GM19395 (cell line): ENCODE measurements at regions not wholly inside any gene's neighbourhood (a gene's known extent, or its start where the extent isn't known, plus 50 kb on each side); places are given as distances from the start of the nearest gene placed in this dataset.
"Not testable (repeated sequence)": the region's sequence is repeated elsewhere in the genome, so short reads cannot be mapped to it uniquely, and the experiment has no call there.

ENCODE experiments used
- ATAC-seq: cut with Tn5 transposase; IDR thresholded peaks from one replicate; pipeline ENCODE4 v1.9.1; 2021; ENCODE audit warnings: mild to moderate bottlenecking, moderate library complexity; ENCODE audit not compliant: unreplicated experiment

DNA sequence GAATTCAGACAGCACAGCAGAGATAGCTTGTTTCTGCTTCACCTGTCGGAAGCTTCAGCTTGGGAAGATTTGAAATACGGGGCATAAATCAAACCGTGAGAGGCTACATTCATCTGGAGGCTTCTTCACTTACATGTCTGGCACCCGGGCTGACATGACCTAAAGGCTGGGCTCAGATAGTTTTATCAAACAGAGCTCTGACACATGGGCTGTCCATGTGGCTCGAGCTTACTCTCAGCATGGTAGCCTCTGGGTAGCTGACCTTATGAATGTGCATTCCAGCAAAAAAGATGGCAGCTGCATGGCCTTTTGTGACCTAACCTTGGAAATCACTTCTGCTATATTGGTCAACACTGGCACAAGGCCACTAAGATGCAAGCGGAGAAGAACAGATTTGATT is 414.5 kb downstream of the NDFIP2 start:
- no peak for ATAC-seq

DNA sequence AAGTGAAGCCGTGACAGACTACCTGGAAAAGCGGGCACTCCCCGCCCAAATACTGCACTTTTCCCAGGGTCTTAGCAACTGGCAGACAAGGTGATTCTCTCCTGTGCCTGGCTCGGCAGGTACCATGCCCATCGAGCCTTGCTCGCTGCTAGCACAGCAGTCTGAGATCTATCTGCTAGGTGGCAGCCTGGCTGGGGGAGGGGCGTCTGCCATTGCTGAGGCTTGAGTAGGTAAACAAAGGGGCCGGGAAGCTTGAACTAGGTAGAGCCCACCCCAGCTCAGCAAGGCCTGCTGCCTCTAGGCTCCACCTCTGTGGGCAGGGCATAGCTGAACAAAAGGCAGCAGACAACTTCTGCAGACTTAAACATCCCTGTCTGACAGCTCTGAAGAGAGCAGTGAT is 406.3 kb downstream of the NDFIP2 start:
- not testable (repeated sequence) for ATAC-seq

DNA sequence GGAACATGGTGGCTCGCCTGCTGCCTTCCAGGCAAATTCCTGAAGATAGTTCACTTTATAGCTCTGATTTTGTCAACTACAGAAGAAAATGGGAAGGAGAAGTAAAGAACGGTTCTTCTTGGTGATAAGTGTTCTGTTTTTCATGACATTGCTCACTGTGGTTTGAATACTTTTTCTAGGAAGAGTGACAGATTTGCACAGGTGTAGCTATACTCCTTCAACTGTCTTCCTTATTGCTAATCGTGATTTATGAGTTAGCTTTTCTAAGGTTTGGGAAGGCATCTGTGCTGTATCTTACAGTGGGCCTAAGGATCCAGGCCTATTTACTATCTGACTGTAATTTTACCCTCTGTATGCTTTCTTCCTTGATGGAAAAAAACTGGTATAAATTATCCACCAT is 405.6 kb downstream of the NDFIP2 start:
- ATAC-seq = no peak

DNA sequence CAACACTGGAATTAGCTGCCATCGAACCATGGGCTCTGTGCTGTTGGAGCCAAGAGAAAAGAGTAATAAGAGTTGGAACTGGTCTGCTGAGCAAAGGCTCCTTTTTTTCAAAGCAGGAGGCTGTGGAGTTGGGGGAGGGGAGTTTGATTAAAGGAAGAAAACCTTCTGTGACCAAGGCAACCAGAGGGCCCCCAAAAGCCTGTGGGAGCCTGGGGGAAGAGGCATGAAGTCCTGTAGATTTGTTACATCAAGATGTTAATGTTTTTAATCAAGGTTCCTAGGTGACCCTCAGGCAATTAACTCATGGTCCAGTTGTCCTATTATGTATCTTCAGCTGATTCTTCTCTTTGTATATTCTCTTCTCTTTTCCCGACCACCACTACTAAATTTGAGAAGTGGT is 403.9 kb downstream of the NDFIP2 start:
- ATAC-seq = no peak

DNA sequence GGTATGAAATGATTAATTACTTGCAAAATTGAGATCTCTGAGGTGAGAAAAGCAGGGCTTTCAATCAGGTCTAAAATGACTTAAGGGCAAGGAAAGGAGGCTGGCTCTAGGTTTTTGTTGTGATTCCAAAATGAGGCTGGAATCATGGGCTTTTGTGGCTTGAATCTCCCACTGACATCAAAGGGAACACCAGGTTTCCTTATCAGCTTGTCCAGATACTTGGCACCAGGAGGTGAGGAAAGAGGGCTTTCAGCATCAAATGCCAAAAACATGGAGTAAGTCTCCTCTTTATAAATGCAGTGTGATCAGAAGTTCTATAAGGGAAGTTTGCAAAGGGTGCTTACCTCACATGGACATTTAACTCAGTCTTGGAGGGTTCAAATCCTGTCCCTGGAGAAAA is 402.3 kb downstream of the NDFIP2 start:
- ATAC-seq = no peak

DNA sequence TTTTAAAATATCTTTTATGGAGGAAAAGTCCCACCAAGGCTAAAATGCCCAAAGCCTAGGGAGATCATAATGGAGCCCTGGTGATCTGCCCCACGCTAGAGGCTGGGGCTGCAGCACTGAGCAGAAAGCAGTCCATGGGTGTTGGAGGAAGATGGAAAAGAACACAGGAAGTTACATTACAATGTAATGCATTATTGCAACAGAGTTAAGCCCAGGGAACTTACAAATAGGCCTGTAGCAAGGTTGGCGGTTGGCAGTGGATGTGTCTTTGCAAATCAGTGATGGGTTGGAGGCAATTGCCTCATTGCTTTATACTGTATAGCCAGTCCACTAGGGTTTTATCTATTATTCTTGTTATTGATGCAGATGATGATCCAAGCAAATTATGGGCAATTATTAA is 399.9 kb downstream of the NDFIP2 start:
- no peak for ATAC-seq

DNA sequence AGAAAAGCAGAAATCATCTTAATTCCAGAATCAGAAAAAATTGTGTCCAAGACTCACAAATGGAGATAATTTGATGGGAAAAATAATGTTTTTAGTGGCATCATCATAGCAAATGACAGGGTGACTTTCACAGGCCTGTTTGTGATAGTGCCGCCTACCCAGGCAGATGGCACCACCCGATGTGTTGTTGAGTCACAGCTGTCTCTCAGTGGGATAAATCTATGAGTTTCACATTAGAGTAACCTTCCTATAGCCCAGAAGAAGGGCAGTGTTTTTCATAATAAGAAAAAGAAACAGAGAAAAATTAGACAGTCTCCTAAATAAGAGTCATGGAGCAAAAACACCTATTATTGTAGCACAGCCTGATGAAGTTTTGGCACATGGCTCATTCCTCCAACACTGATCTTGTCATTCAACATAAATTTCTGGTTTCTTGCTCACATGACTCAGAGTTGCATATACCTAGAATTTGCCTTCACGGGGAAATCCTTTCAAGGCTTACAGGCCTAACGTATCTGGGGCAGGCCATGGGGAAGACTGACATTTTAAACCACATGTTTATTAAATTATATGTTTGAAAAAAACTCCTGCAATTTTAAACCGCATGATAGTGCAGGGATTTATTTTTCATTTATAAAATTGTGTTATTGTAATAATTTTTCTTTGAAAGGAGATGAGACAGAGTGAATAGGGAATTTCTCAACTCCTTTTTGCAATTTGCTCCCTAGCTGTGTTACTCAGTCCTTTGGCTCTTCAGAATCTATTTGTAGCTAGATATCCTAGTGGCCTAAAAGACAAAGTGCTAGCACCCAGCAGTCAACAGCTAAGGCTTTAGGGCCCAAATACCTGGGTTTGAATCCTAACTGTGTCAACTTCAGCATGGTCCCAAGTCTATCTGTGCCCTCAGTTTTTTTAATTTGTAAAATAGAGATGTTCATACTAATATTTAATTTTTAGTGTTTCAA is 393.7 kb downstream of the NDFIP2 start:
- no peak for ATAC-seq

DNA sequence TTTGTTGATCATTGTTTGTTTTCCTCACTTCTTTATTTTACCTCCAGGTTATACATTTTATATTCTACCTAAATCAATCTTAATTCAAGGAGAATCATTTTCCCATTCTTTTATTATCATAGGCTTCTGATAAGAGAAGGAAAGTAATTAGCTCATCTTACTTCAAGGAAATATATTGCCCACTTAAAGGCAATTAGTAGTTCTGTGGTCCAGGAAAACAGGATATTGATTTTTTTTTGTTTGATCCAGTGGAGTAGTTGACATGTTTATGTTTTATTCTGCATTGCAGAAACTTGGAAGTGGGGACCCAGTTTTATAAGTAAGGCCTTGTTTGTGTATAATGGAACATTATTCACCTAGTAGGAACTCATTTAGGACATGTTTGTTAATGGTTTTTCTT is 390.6 kb downstream of the NDFIP2 start:
- ATAC-seq = no peak

DNA sequence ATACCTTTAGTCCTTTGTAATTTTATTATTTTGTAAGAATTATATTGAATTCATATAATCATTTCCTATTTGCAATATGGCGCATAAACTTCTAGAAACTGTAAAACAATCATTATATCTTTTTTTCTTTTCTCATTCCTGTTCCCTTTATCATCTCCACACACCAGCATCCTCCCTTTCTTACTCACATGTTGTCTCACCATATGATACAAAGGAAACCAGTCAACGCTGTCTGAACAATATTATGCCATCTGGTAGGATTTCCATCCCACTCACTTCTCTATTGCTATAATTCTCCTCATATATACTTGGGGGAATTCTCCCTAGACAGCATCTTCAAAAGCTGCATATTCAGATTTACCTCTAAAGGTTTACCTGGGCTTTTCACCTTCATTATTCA is 389.8 kb downstream of the NDFIP2 start:
- no peak for ATAC-seq

DNA sequence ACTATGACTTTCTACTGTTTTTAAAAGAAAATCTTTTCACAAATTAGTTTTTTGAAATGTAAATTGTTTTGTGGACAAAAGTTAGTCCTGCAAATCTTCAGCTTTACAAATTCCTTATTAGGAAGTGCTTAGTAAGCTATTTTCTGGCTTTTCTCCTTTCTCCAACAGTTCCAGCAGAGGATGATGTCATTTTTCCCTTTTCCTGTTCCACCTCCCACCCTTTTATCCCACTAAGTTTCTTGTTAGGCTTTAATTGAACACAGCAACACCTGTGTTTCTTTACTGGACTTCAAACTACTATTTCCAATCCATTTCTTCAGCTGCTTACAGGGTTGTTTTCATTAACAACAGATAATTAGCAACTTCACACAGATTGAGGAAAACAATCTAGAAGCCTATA is 389.2 kb downstream of the NDFIP2 start:
- no peak for ATAC-seq

DNA sequence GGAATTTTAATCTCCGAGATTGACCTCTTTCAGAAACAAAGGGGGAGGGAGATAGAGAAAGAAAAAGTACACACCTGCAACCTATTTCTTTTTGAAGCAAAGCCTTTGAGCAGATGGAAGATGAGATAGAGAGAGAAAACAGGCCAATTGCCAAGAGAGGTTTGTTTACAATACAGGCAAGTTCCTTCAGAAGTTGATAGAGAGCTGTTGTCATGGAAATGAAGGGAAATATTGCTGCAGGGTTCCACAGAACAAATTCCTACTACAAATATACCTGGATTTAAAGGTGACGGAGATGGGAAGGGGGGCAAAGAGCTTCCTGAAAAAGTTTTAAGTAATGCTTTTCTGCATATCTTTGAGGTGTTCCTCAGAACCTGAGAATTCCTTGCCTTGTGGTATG is 388.4 kb downstream of the NDFIP2 start:
- no peak for ATAC-seq

DNA sequence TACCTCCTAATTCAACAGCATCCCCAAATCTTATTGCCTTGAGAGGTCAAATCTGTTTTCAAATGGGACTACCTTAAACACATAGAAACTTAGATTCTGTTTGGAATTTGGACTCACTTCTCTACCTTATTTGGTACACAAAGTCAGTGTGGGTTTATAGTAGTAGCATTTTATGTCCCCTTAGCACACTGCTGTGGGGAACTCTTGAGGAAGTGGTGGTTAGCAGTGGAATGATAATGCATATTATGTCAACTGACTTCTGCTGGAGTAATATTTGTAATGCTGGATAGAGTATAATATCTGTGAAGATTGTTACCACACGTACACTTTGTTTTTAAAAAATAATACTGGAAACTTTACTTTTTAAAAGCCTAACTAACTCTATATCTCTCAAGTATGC is 386.3 kb downstream of the NDFIP2 start:
- ATAC-seq = no peak

DNA sequence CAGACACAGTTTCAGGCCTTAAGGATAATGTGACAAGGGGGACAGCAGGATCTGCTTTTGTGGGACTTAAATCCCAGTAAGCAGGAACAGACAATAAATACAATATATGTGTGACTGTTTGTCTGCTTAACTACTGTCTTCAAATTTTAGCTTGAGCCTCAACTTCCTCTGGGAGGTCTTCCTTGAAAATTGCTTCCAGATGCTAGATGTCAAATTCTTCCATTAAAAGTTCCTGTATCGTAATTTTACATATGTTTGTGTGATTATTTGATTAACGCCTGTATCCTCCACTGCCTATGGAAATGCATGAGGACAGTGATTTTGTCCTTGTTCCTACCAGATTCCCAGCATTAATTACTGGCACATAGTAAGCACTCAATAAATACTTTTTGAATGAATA is 385.5 kb downstream of the NDFIP2 start:
- no peak for ATAC-seq

DNA sequence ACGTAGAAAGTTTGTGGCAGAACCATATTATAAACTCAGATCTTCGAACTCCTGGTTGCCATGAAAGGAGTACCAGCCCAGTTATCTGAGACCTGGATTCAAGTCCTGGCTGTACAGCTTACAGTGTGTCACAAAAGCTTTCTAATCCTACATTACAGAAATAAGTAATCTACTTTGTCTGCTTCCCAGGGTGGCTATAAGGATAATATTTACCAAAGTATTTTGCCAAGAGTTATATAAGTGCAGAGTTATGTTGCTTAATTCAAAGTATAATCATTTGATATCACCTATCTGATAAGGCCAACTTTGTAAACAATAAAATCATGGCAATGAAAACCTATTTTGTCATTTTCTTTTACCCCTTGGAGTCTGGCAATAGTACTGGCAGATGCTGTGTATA is 381.6 kb downstream of the NDFIP2 start:
- no peak for ATAC-seq

DNA sequence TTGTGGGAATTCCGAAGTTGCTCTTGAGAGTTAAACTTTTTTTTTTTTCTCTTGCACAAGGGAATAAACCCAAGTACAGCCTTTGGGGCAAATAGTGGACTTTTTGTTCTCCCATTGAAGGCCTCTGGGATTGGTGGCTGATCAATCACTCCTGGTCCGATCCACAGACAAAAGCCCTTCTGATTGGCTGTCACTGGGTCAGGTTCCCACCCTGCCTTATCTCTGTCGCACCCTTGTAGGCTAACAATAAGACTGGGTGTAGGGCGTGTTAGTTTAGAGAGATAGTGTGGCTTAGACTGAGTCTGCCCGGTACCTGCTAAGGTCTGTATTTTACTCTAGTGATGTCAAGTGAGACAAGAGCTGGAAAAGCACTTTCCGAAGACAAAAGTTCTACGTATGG is 380.8 kb downstream of the NDFIP2 start:
- no peak for ATAC-seq

DNA sequence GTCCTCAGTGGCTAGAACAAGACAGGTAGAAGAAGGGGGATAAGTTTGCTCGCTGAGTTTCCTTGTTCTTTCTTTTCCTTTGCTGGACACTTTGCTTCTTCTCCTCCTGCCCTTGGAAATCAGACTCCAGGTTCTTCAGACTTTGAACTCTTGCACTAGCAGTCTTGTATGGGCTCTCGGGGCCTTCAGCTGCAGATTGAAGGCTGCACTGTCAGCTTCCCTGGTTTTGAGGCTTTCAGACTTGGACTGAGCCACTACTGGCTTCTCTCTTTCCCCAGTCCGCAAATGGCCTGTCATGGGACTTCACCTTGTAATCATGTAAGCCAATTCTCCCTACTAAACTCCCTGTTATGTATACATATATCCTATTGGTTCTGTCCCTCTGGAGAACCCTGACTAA is 379.8 kb downstream of the NDFIP2 start:
- ATAC-seq = no peak

DNA sequence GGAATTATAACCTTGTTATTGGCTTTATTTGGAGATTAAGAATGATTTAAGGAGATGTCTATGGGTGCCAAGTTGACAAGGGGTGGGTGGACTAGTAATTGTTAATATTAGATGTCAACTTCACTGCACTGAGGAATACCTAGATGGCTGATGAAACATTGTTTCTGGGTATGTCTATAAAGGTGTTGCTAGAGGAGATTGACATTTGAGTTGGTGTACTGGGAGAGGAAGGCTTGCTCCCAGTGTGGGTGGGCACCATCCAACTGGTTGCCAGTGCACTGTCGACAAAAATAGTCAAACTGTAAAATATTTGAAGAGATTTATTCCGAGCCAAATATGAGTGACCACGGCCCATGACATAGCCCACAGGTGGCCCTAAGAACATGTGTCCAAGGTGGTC is 378.8 kb downstream of the NDFIP2 start:
- ATAC-seq = no peak

DNA sequence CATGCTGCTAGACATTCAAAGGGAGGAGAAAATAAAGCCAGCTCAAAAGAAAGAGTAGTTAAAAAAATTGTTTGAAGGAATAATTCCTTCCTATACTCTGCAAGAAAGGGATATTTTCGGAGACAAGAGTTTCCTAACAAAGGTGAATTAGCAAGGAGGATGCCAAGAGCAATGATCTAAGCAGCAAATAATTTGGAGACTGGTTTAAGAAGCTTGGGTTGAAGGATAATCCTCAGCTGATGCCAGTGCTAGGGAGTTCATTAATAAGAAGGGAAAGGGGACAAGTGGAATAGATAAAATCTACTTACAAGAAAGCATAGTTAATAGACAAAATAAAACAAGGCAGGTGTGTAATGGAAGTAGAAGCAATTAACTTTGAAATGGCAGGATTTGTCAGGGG is 372.3 kb downstream of the NDFIP2 start:
- no peak for ATAC-seq

DNA sequence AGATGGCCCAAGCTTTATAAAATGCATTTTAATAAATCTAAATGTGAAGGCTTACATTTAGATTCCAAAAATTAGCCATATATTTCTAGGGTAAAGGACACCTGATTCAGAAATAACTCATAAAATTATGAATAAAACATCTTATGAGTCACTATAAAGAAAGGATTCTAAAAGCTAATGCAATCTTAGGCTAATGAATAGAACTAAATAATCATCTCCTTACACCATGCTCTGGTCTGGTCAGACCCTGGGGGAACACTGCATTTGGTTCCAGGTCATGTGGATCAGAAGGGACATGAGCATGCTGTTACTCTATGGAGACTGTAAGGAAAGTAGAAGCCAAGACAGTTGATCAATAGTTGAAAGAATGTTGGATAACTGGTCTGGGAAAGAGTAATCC is 370.4 kb downstream of the NDFIP2 start:
- no peak for ATAC-seq

DNA sequence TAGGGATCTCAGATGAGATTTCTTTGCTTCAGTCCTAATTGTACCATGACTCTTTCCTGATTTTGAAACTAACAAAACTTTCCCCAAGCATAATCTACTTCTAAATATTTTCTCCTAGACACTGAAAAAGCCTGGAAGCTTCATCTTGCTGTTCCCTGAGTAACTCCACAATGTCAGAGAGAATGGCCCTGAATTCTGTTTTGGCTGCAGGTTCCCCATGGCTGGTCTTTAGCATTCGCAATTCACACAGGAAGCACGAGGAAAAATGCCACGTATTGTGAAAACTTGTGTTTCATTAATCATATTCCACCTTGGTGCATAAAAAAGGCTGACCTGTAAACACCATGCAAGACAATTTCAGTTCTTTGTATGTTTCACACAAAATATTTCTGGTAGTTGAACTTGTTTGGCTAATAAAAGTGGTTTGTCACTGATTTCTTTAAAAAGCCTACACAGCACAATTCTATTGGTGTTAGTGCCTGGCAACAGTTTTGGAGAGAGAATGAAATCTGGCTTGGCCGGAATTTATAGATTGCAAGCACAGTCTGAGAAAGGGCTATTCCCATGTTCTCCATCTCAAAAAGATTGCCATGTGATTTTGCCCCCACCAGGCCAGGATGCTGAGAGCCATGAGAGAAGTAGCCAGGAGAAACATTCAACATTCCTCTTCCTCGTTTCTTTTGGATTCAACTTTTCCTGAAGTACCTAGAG is 367.1 kb downstream of the NDFIP2 start:
- ATAC-seq = no peak

DNA sequence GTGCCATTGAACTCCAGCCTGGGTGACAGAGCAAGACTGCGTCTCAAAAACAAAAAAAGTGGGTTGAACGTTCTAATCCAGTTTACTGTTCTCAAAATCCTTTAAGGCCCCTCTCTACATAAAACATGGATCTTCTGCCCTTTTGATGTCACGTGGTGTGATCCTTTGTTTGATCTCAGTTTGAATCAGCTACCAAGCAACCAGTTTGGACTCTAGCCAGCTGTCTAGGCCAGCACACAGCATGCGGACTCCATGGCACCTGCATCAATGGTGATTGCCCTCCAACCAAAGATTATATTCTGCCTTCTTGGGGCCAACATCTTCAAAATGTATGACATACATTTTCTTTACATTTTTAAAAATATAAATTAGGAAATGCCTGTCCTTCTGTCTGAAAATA is 365.4 kb downstream of the NDFIP2 start:
- ATAC-seq = no peak

DNA sequence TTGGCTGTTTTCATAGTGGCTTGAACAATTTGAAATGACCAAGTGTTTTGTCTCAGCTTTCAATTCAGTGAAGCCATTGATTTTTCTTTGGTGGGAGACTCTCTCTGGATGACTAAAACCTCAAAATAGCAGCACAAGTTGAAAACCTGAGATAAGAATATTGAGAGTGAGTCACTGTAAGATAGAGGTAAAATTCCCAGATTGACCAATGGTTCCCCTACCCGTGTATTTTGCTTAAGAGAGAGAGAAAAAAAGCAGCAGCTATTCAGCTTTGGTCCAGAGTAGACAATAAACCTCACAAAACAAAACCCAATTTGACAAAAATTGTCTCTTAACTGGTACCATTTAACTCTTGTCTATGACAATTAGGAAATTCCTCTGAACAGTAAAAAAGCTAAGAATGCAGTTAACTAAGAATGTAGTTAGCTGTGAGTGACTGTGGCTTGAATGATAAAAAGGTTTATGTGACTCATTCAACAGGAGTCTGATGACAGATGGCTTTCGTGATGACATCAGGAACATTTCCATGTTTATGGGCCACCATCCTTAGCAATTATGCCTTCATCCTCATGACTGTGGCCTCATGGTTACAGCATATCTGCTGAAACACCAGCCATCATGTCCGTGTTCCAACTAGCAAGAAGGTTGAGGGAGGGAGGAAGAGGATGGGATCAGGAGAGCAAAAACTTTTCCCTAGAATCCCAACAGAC is 356.9 kb downstream of the NDFIP2 start:
- ATAC-seq = no peak
